Mesothelial cell of epicardium (in vitro differentiated cells): ENCODE measurements at regions not wholly inside any gene's neighbourhood (a gene's known extent, or its start where the extent isn't known, plus 50 kb on each side); places are given as distances from the start of the nearest gene placed in this dataset.

Source experiments
- DNase-seq, 2 experiments: peaks; one replicate each; pipeline ENCODE4 v3.0.0; 2021; ENCODE audit warnings: low spot score in 2 of 2; ENCODE audit not compliant: unreplicated experiment in 2 of 2
- H3K27ac Mint-ChIP-seq: 2 replicates; pipeline ENCODE4 v1.8.0; 2021; ENCODE audit warnings: mixed read lengths
- H3K27me3 Mint-ChIP-seq: 2 replicates; pipeline ENCODE4 v1.8.0; 2021; ENCODE audit warnings: low read depth, mixed read lengths
- H3K36me3 Mint-ChIP-seq: 2 replicates; pipeline ENCODE4 v1.8.0; 2021; ENCODE audit warnings: mixed read lengths
- H3K4me1 Mint-ChIP-seq: 2 replicates; pipeline ENCODE4 v1.8.0; 2021; ENCODE audit warnings: mixed read lengths
- H3K4me3 Mint-ChIP-seq: 2 replicates; pipeline ENCODE4 v1.8.0; 2021; ENCODE audit warnings: mild to moderate bottlenecking, moderate library complexity, mixed read lengths
- H3K9me3 Mint-ChIP-seq: 2 replicates; pipeline ENCODE4 v1.8.0; 2021; ENCODE audit warnings: mixed read lengths
- TF ChIP-seq, protein P1 (sequence below): fragments of 200-600 bp; sonication (generic); IDR thresholded peaks from one replicate; pipeline ENCODE4 v1.5.0; 2021; ENCODE audit warnings: antibody characterized with exemption; ENCODE audit not compliant: unreplicated experiment

DNA sequence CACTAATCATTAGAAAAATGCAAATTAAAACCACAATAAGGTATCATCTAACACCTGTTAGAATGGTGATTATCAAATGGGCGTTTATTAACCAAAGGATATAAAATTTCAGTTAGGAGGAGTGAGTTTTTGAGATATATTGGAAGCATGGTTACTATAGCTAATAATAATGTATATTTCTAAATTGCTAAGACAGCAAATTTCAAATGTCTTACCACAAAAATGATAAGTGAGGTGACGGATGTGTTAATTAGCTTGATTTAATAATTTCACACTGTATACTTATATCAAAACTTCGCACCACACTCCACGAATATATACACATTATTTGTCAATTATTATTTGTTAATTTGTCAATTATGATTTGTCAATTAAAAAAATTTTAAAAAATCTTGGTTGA is 227.2 kb upstream of the DDX18 start:
- H3K4me3 Mint-ChIP-seq, result no peak overlapping the region
- H3K27ac Mint-ChIP-seq, result no peak overlapping the region
- no peak for DNase-seq
- TF ChIP-seq, protein P1, sequence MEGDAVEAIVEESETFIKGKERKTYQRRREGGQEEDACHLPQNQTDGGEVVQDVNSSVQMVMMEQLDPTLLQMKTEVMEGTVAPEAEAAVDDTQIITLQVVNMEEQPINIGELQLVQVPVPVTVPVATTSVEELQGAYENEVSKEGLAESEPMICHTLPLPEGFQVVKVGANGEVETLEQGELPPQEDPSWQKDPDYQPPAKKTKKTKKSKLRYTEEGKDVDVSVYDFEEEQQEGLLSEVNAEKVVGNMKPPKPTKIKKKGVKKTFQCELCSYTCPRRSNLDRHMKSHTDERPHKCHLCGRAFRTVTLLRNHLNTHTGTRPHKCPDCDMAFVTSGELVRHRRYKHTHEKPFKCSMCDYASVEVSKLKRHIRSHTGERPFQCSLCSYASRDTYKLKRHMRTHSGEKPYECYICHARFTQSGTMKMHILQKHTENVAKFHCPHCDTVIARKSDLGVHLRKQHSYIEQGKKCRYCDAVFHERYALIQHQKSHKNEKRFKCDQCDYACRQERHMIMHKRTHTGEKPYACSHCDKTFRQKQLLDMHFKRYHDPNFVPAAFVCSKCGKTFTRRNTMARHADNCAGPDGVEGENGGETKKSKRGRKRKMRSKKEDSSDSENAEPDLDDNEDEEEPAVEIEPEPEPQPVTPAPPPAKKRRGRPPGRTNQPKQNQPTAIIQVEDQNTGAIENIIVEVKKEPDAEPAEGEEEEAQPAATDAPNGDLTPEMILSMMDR, result no peak
- no peaks in the 10 kb centered on the region for H3K36me3 Mint-ChIP-seq
- H3K27me3 Mint-ChIP-seq, result no peaks in the 10 kb centered on the region
- H3K4me1 Mint-ChIP-seq, result no peaks in the 10 kb centered on the region
- peaks cover 26% of the 10 kb centered on the region for H3K9me3 Mint-ChIP-seq

DNA sequence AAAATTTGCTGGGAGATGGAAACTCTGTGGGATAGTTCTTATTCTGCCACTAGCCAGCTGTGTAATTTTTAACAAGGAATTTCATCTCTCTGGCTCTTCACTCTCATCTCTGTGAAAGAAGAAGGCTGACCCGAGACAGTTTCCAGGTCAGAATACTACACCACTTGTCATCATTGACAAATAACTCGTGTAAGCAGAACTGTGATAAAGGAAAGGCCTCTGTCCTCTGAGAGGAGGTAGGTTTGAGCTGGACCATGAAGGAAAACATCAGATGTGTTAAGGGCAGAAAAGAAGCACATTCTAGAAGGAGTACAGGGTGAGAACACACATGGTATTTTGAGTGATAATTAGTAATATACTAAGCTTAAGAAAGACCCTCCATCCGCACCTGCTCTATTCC is 211.4 kb upstream of the DDX18 start:
- H3K4me1 Mint-ChIP-seq, result peaks cover 6% of the 10 kb centered on the region
- TF ChIP-seq, protein P1, result no peak
- DNase-seq, result no peak
- no peak overlapping the region for H3K4me3 Mint-ChIP-seq
- H3K36me3 Mint-ChIP-seq, result peaks cover 2% of the 10 kb centered on the region
- no peaks in the 10 kb centered on the region for H3K27me3 Mint-ChIP-seq
- peaks cover 18% of the 10 kb centered on the region for H3K9me3 Mint-ChIP-seq
- H3K27ac Mint-ChIP-seq, result no peak overlapping the region

DNA sequence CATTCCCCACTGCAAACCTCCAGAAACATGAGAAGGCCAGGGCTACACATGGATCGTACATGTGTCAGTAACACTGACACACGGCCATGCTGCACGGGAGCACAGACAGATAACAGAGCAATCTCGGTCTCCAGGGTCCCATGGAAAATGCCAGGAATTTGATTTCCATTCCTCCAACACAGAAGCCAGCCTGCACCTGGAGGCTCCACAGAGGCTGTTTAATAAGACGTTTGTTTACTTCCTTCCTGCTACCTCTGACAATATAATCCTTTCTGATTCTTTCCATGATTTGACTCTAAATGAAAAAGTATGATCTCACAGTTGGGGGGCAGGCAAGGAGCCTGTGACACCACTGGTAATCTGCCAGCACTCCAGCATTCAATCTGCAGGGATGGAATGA is 210.9 kb upstream of the DDX18 start:
- Mint-ChIP-seq H3K27me3 (no peaks in the 10 kb centered on the region), H3K36me3 (no peaks in the 10 kb centered on the region), H3K9me3 (peaks cover 13% of the 10 kb centered on the region), H3K27ac (no peak overlapping the region), H3K4me3 (no peak overlapping the region), H3K4me1 (peaks cover 6% of the 10 kb centered on the region)
- TF ChIP-seq, protein P1, result no peak
- no peak for DNase-seq

DNA sequence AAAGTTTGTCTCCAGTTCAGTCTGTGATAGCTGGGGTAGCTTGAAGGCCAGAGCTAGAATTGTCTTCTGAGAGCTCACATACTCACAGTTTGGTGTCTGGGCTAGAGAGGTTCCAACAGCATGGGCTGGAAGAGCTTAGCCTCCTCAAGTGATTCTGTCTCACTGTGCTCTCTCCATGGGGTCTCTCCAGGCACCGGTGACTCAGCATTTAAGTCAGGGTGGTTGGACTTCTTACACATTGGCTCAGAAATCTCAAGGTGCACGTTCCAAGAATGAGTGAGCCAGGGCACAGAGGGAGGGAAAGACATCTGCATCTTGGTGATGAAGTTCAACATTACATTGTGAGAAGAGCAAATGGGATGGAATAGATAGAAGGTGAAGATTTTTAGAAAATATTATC is 207.3 kb upstream of the DDX18 start:
- DNase-seq, result no peak

DNA sequence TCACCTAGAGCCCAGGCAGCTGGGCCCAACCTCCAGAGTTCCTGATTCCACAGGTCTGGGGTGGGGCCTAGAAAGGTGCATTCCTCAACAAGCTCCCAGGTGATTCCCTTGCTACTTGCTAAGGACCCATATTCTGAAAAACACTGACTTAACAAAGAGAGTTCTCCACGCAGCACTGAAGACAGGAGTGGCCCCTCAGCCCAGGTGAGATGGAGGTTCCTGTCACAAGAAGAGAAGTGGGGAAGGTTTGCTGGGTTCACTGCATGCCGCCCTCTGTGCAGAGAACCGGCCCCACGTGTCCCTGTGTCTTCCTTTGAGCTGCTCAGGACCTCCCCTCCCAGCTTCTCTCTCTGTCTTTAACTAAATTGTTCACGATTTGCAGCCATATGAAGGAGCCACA is 201.4 kb upstream of the DDX18 start:
- DNase-seq, result no peak

More for the DNA sequence above, 207.3 kb upstream of the DDX18 start:
- H3K9me3 Mint-ChIP-seq, result no peaks in the 10 kb centered on the region
- no peak overlapping the region for H3K27ac Mint-ChIP-seq
- TF ChIP-seq, protein P1, result no peak
- no peaks in the 10 kb centered on the region for H3K36me3 Mint-ChIP-seq
- peaks cover 6% of the 10 kb centered on the region for H3K4me1 Mint-ChIP-seq
- H3K4me3 Mint-ChIP-seq, result no peak overlapping the region
- no peaks in the 10 kb centered on the region for H3K27me3 Mint-ChIP-seq

More for the DNA sequence above, 201.4 kb upstream of the DDX18 start:
- H3K27ac Mint-ChIP-seq, result no peak overlapping the region
- peaks cover 6% of the 10 kb centered on the region for H3K4me1 Mint-ChIP-seq
- no peaks in the 10 kb centered on the region for H3K27me3 Mint-ChIP-seq
- no peak overlapping the region for H3K4me3 Mint-ChIP-seq
- no peaks in the 10 kb centered on the region for H3K36me3 Mint-ChIP-seq
- no peaks in the 10 kb centered on the region for H3K9me3 Mint-ChIP-seq
- TF ChIP-seq, protein P1, result no peak
